Activated B cell treated with CpG ODN at 0.5 μM for 24 hours (primary cell): ENCODE measurements at regions not wholly inside any gene's neighbourhood (a gene's known extent, or its start where the extent isn't known, plus 50 kb on each side); places are given as distances from the start of the nearest gene placed in this dataset.
"Not testable (repeated sequence)": the region's sequence is repeated elsewhere in the genome, so short reads cannot be mapped to it uniquely, and the experiment has no call there.

ENCODE experiments used
- ATAC-seq: fragments of 200-7000 bp; cut with Tn5 transposase; one replicate; pipeline ENCODE4 v1.10.0; 2021; ENCODE audit warnings: low read depth, mild to moderate bottlenecking, moderate library complexity
- CTCF ChIA-PET: fragments of 350-600 bp; sonication (Branson Sonifier 250); formaldehyde crosslinking; loops from one replicate; lab custom pipeline; 2021; ENCODE audit warnings: antibody characterized with exemption; lab: Charles Lee
- POLR2A ChIA-PET: fragments of 350-600 bp; sonication (Branson Sonifier 250); formaldehyde crosslinking; loops from one replicate; lab custom pipeline; 2021; ENCODE audit warnings: antibody characterized with exemption; lab: Charles Lee
- DNase-seq: peaks from one replicate; pipeline ENCODE4 v3.0.0; 2022
- H3K27ac Mint-ChIP-seq: one replicate; pipeline ENCODE4 v1.8.0; 2020; ENCODE audit warnings: mixed read lengths
- H3K27me3 Mint-ChIP-seq: one replicate; pipeline ENCODE4 v1.8.0; 2021; ENCODE audit warnings: mixed read lengths
- H3K36me3 Mint-ChIP-seq: one replicate; pipeline ENCODE4 v1.8.0; 2021; ENCODE audit warnings: low read depth, mixed read lengths
- H3K4me1 Mint-ChIP-seq: one replicate; pipeline ENCODE4 v1.8.0; 2021; ENCODE audit warnings: mixed read lengths
- H3K4me3 Mint-ChIP-seq: one replicate; pipeline ENCODE4 v1.8.0; 2020; ENCODE audit warnings: mild to moderate bottlenecking, mixed read lengths
- H3K9me3 Mint-ChIP-seq: one replicate; pipeline ENCODE4 v1.8.0; 2020; ENCODE audit warnings: mixed read lengths
- CTCF ChIP-seq: fragments of 200-600 bp; IDR thresholded peaks from one replicate; pipeline ENCODE4 v1.8.0; 2022; ENCODE audit warnings: antibody characterized with exemption, mild to moderate bottlenecking
- intact Hi-C: fragments of 100-400 bp; cut with micrococcal nuclease; formaldehyde crosslinking; loops from one replicate; pipeline ENCODE4 v1.15.1; 2024

- ATAC-seq = no peak
- intact Hi-C loops = no loop called here
- H3K4me1 Mint-ChIP-seq = no peaks in the 10 kb centered on the region
- H3K9me3 Mint-ChIP-seq = no peaks in the 10 kb centered on the region
- TF ChIP-seq CTCF = no peak
- no peaks in the 10 kb centered on the region for H3K36me3 Mint-ChIP-seq
- H3K27me3 Mint-ChIP-seq = no peaks in the 10 kb centered on the region
- H3K4me3 Mint-ChIP-seq = no peak overlapping the region
- ChIA-PET POLR2A (no interaction called here), CTCF (no interaction called here)
- H3K27ac Mint-ChIP-seq = no peak overlapping the region
- no peak for DNase-seq
Measured at GRCh38 chr1:14281412-14281811, 317.1 kb upstream of the KAZN start.

GRCh38 chr1:14282707-14283106, 315.8 kb upstream of the KAZN start:
- Mint-ChIP-seq H3K36me3 (no peaks in the 10 kb centered on the region), H3K27me3 (no peaks in the 10 kb centered on the region), H3K4me1 (no peaks in the 10 kb centered on the region), H3K27ac (no peak overlapping the region), H3K4me3 (no peak overlapping the region), H3K9me3 (no peaks in the 10 kb centered on the region)
- no peak for ATAC-seq
- CTCF ChIA-PET = no interaction called here
- POLR2A ChIA-PET = no interaction called here
- intact Hi-C loops = no loop called here
- TF ChIP-seq CTCF = no peak
- no peak for DNase-seq

- POLR2A ChIA-PET = no interaction called here
- intact Hi-C loops = no loop called here
- CTCF ChIA-PET = no interaction called here
- ATAC-seq (no peak), DNase-seq (no peak)
- Mint-ChIP-seq H3K4me1 (no peaks in the 10 kb centered on the region), H3K4me3 (no peak overlapping the region), H3K9me3 (no peaks in the 10 kb centered on the region), H3K27ac (no peak overlapping the region), H3K36me3 (no peaks in the 10 kb centered on the region), H3K27me3 (peaks cover 7% of the 10 kb centered on the region)
- TF ChIP-seq CTCF = no peak
Measured at GRCh38 chr1:14285238-14285637, 313.2 kb upstream of the KAZN start.

GRCh38 chr1:14291182-14291581, 307.3 kb upstream of the KAZN start:
- intact Hi-C loops, POLR2A ChIA-PET, ATAC-seq, H3K4me1 Mint-ChIP-seq, H3K27ac Mint-ChIP-seq, H3K36me3 Mint-ChIP-seq, H3K4me3 Mint-ChIP-seq, DNase-seq, CTCF ChIA-PET, H3K9me3 Mint-ChIP-seq: not testable (repeated sequence)
- H3K27me3 Mint-ChIP-seq = peaks cover 19% of the 10 kb centered on the region

GRCh38 chr1:14292520-14292919, 306.0 kb upstream of the KAZN start:
- intact Hi-C loops = no loop called here
- ChIA-PET CTCF (no interaction called here), POLR2A (no interaction called here)
- ATAC-seq (no peak), DNase-seq (no peak)
- Mint-ChIP-seq H3K4me3 (no peak overlapping the region), H3K9me3 (no peaks in the 10 kb centered on the region), H3K27ac (no peak overlapping the region), H3K27me3 (peaks cover 19% of the 10 kb centered on the region), H3K36me3 (no peaks in the 10 kb centered on the region), H3K4me1 (no peaks in the 10 kb centered on the region)
- TF ChIP-seq CTCF = no peak

- no peaks in the 10 kb centered on the region for H3K9me3 Mint-ChIP-seq
- ChIA-PET POLR2A (no interaction called here), CTCF (no interaction called here)
- peaks cover 22% of the 10 kb centered on the region for H3K27me3 Mint-ChIP-seq
- intact Hi-C loops = no loop called here
- no peaks in the 10 kb centered on the region for H3K4me1 Mint-ChIP-seq
- no peak overlapping the region for H3K4me3 Mint-ChIP-seq
- no peak for ATAC-seq
- no peak overlapping the region for H3K27ac Mint-ChIP-seq
- DNase-seq = no peak
- H3K36me3 Mint-ChIP-seq = no peaks in the 10 kb centered on the region
- no peak for TF ChIP-seq CTCF
Measured at GRCh38 chr1:14294006-14294405, 304.5 kb upstream of the KAZN start.
